CD14-positive monocyte (primary cell): ENCODE measurements at regions not wholly inside any gene's neighbourhood (a gene's known extent, or its start where the extent isn't known, plus 50 kb on each side); places are given as distances from the start of the nearest gene placed in this dataset.

Source experiments
- DNase-seq, 3 donors: peaks; one replicate each; pipeline ENCODE4 v3.0.0-alpha.2; 2011 to 2022
- H2AFZ ChIP-seq: 2 replicates; pipeline ENCODE4 v1.6.0; 2012; ENCODE audit warnings: mild to moderate bottlenecking, low read depth, low read length, inconsistent platforms; ENCODE audit not compliant: insufficient read depth, poor library complexity, severe bottlenecking
- H3K27ac ChIP-seq, 2 donors: 1 replicate in 1 of 2; 2 replicates in 1 of 2; pipeline ENCODE4 v1.5.1; 2012 to 2013; ENCODE audit warnings: low read length in 2 of 2, control low read depth in 1 of 2, inconsistent platforms in 1 of 2, low read depth in 1 of 2, mild to moderate bottlenecking in 1 of 2
- H3K27me3 ChIP-seq, 2 donors: one replicate each; pipeline versions ENCODE4 v1.6.0 to v1.6.1; 2011 to 2013; ENCODE audit warnings: low read length in 2 of 2; ENCODE audit not compliant: control insufficient read depth in 2 of 2, insufficient read depth in 2 of 2
- H3K36me3 ChIP-seq, 2 donors: replicated peaks in 1 of 2; 1 replicate in 1 of 2; 2 replicates in 1 of 2; pipeline versions ENCODE4 v1.5.1 to v1.6.1; 2012 to 2013; ENCODE audit warnings: low read length in 2 of 2, control low read depth in 1 of 2, inconsistent platforms in 1 of 2, mild to moderate bottlenecking in 1 of 2; ENCODE audit not compliant: insufficient read depth in 2 of 2, control insufficient read depth in 1 of 2
- H3K4me1 ChIP-seq, 2 donors: 1 replicate in 1 of 2; 2 replicates in 1 of 2; pipeline versions ENCODE4 v1.5.1 to v1.6.1; 2012 to 2013; ENCODE audit warnings: low read length in 2 of 2, control low read depth in 1 of 2, inconsistent platforms in 1 of 2, mild to moderate bottlenecking in 1 of 2, moderate library complexity in 1 of 2; ENCODE audit not compliant: insufficient read depth in 2 of 2, control insufficient read depth in 1 of 2
- H3K4me2 ChIP-seq: replicated peaks from 2 replicates; pipeline ENCODE3; 2012; ENCODE audit warnings: low read length, moderate library complexity, mild to moderate bottlenecking; ENCODE audit not compliant: poor library complexity, severe bottlenecking; ENCODE audit errors: extremely low read depth
- H3K4me3 ChIP-seq, 3 experiments: fragments of 200-600 bp in 1 of 3; sonication (generic) in 1 of 3; replicated peaks in 1 of 3; 1 replicate in 2 of 3; 2 replicates in 1 of 3; pipeline ENCODE4 v1.5.1; 2011 to 2013; ENCODE audit warnings: low read length in 3 of 3, mild to moderate bottlenecking in 3 of 3, control low read depth in 2 of 3, low read depth in 2 of 3, inconsistent platforms in 1 of 3, moderate library complexity in 1 of 3
- H3K79me2 ChIP-seq: 2 replicates; pipeline ENCODE4 v1.6.0; 2012; ENCODE audit warnings: mild to moderate bottlenecking, control low read depth, inconsistent platforms, low read length, moderate library complexity; ENCODE audit not compliant: insufficient read depth
- H3K9ac ChIP-seq: 2 replicates; pipeline ENCODE4 v1.6.0; 2017; ENCODE audit warnings: low read length, mild to moderate bottlenecking; ENCODE audit not compliant: insufficient read depth, poor library complexity, severe bottlenecking
- H3K9me3 ChIP-seq, 2 donors: replicated peaks in 1 of 2; 1 replicate in 1 of 2; 2 replicates in 1 of 2; pipeline versions ENCODE4 v1.5.1 to v1.6.1; 2012 to 2013; ENCODE audit warnings: low read length in 2 of 2, control low read depth in 1 of 2; ENCODE audit not compliant: control insufficient read depth in 1 of 2, insufficient read depth in 1 of 2
- H4K20me1 ChIP-seq: 2 replicates; pipeline ENCODE4 v1.6.0; 2012; ENCODE audit warnings: mild to moderate bottlenecking, low read length, control low read depth, moderate library complexity; ENCODE audit not compliant: insufficient read depth
- H3K27ac Mint-ChIP-seq, 7 donors: one replicate each; pipeline ENCODE4 v1.8.0; 2020; ENCODE audit warnings: mild to moderate bottlenecking in 7 of 7, mixed read lengths in 7 of 7, moderate library complexity in 6 of 7, inconsistent platforms in 2 of 7
- H3K27me3 Mint-ChIP-seq, 3 donors: one replicate each; pipeline ENCODE4 v1.8.0; 2021 to 2022; ENCODE audit warnings: low read depth in 3 of 3, mild to moderate bottlenecking in 3 of 3, mixed read lengths in 3 of 3, moderate library complexity in 3 of 3, inconsistent platforms in 1 of 3
- H3K36me3 Mint-ChIP-seq, 2 donors: one replicate each; pipeline ENCODE4 v1.8.0; 2020; ENCODE audit warnings: mixed read lengths in 2 of 2, inconsistent platforms in 1 of 2, mild to moderate bottlenecking in 1 of 2
- H3K4me1 Mint-ChIP-seq: one replicate; pipeline ENCODE4 v1.8.0; 2020; ENCODE audit warnings: mild to moderate bottlenecking, mixed read lengths
- H3K4me3 Mint-ChIP-seq, 2 donors: one replicate each; pipeline ENCODE4 v1.8.0; 2020; ENCODE audit warnings: mild to moderate bottlenecking in 2 of 2, mixed read lengths in 2 of 2, moderate library complexity in 1 of 2
- H3K9me3 Mint-ChIP-seq, 7 donors: one replicate each; pipeline ENCODE4 v1.8.0; 2020 to 2022; ENCODE audit warnings: mixed read lengths in 7 of 7, mild to moderate bottlenecking in 6 of 7, moderate library complexity in 6 of 7, inconsistent platforms in 2 of 7
- CTCF ChIP-seq: fragments of 200-600 bp; IDR thresholded peaks from one replicate; pipeline ENCODE4 v1.8.0; 2022; ENCODE audit warnings: antibody characterized with exemption, mild to moderate bottlenecking
- WGBS: methylation state at CpG from one replicate; pipeline ENCODE4 v1.1.5; 2013; ENCODE audit warnings: missing lambda C conversion rate; ENCODE audit not compliant: insufficient coverage; 5-methylcytosine and 5-hydroxymethylcytosine counted together
- intact Hi-C, 2 donors: fragments of 100-400 bp; cut with micrococcal nuclease; formaldehyde crosslinking; loops; one replicate each; pipeline versions ENCODE4 v1.15.0 to v1.15.1; 2023

- intact Hi-C loops = no loop called here
- Mint-ChIP-seq H3K9me3 (peaks cover 0 to 3% (median 0%) of the 10 kb centered on the region in 7 donors), H3K27me3 (peaks cover 0 to 3% (median 2%) of the 10 kb centered on the region in 3 donors), H3K36me3 (no peaks in the 10 kb centered on the region), H3K27ac (no peak overlapping the region), H3K4me1 (no peaks in the 10 kb centered on the region), H3K4me3 (no peak overlapping the region)
- H3K4me2 ChIP-seq = no peak overlapping the region
- H3K27ac ChIP-seq = no peak overlapping the region
- no peaks in the 10 kb centered on the region for H3K27me3 ChIP-seq
- no peak overlapping the region for H2AFZ ChIP-seq
- 93% methylated on average over 1 of the region's 3 CpGs for WGBS
- no peak for DNase-seq
- no peak for TF ChIP-seq CTCF
- no peaks in the 10 kb centered on the region for H4K20me1 ChIP-seq
- no peak overlapping the region for H3K4me3 ChIP-seq
- no peaks in the 10 kb centered on the region for H3K79me2 ChIP-seq
- no peaks in the 10 kb centered on the region for H3K36me3 ChIP-seq
- no peaks in the 10 kb centered on the region for H3K4me1 ChIP-seq
- H3K9me3 ChIP-seq = no peaks in the 10 kb centered on the region
- H3K9ac ChIP-seq = no peak overlapping the region
Observed at GRCh38 chr5:61828856-61829255, 477.1 kb upstream of the KIF2A start.

GRCh38 chr5:61831736-61832135 is 474.3 kb upstream of the KIF2A start:
- no peaks in the 10 kb centered on the region for H3K36me3 Mint-ChIP-seq
- Histone ChIP-seq H3K36me3 (no peaks in the 10 kb centered on the region), H3K4me3 (no peak overlapping the region), H3K79me2 (no peaks in the 10 kb centered on the region), H3K27ac (no peak overlapping the region), H2AFZ (no peak overlapping the region), H3K9me3 (no peaks in the 10 kb centered on the region), H3K9ac (no peak overlapping the region), H3K4me1 (no peaks in the 10 kb centered on the region), H3K4me2 (no peak overlapping the region), H3K27me3 (no peaks in the 10 kb centered on the region), H4K20me1 (no peaks in the 10 kb centered on the region)
- WGBS = 100% methylated on average over 4 of the region's 4 CpGs
- H3K9me3 Mint-ChIP-seq = peaks cover 0 to 5% (median 0%) of the 10 kb centered on the region in 7 donors
- H3K27ac Mint-ChIP-seq = no peak overlapping the region
- H3K27me3 Mint-ChIP-seq = peaks cover 0 to 1% (median 0%) of the 10 kb centered on the region in 3 donors
- no peak for TF ChIP-seq CTCF
- no peak overlapping the region for H3K4me3 Mint-ChIP-seq
- H3K4me1 Mint-ChIP-seq = no peaks in the 10 kb centered on the region
- intact Hi-C loops = no loop called here
- no peak for DNase-seq
